Peyer's patch (tissue), 4 donors: ENCODE measurements at regions not wholly inside any gene's neighbourhood (a gene's known extent, or its start where the extent isn't known, plus 50 kb on each side); places are given as distances from the start of the nearest gene placed in this dataset.

ENCODE experiments used
- POLR2A ChIP-seq, 2 donors: fragments of 450-650 bp; IDR thresholded peaks; one replicate each; pipeline ENCODE4 v1.5.1; 2017; ENCODE audit warnings: antibody characterized with exemption in 2 of 2, mild to moderate bottlenecking in 2 of 2, moderate library complexity in 2 of 2
- TF ChIP-seq, protein P1 (sequence below), 6 experiments: fragments of 450-650 bp in 4 of 6; fragments of 200-600 bp in 2 of 6; sonication (generic) in 1 of 6; IDR thresholded peaks; one replicate each; pipeline ENCODE4 v1.5.1; 2017 to 2019; ENCODE audit warnings: antibody characterized with exemption in 6 of 6, mild to moderate bottlenecking in 3 of 6, moderate library complexity in 1 of 6

DNA sequence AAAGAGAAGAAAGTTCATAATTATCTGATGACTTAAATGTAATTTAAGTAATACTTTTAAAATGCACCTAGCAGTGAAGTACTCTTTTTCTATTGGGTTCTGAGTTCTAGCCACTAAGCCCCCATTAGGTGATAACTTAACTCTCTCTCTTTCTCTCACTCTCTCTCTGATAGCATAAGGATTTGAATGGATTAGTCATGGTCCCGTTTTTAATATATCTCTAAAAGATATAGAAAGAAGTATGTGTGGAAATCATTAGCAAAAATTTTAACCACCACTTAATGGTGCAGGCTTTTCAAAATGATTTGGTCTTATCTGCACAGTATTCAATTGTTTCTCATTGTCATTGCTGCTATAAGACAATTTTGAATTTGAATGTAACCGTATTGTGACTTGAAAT, 78.2 kb downstream of the RWDD3 start:
- TF ChIP-seq, protein P1, sequence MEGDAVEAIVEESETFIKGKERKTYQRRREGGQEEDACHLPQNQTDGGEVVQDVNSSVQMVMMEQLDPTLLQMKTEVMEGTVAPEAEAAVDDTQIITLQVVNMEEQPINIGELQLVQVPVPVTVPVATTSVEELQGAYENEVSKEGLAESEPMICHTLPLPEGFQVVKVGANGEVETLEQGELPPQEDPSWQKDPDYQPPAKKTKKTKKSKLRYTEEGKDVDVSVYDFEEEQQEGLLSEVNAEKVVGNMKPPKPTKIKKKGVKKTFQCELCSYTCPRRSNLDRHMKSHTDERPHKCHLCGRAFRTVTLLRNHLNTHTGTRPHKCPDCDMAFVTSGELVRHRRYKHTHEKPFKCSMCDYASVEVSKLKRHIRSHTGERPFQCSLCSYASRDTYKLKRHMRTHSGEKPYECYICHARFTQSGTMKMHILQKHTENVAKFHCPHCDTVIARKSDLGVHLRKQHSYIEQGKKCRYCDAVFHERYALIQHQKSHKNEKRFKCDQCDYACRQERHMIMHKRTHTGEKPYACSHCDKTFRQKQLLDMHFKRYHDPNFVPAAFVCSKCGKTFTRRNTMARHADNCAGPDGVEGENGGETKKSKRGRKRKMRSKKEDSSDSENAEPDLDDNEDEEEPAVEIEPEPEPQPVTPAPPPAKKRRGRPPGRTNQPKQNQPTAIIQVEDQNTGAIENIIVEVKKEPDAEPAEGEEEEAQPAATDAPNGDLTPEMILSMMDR (IDR thresholded peaks at IDR 0.05) = no peak
- no peak for TF ChIP-seq POLR2A (IDR thresholded peaks at IDR 0.05)
